HFFc6 (cell line): ENCODE measurements at regions not wholly inside any gene's neighbourhood (a gene's known extent, or its start where the extent isn't known, plus 50 kb on each side); places are given as distances from the start of the nearest gene placed in this dataset.

ENCODE experiments used
- DNase-seq: peaks from one replicate; pipeline ENCODE4 v3.0.0-alpha.2; 2018
- H3K27ac Mint-ChIP-seq: 2 replicates; pipeline ENCODE4 v1.8.0; 2020; ENCODE audit warnings: mild to moderate bottlenecking, mixed read lengths
- H3K27me3 Mint-ChIP-seq: 2 replicates; pipeline ENCODE4 v1.8.0; 2021; ENCODE audit warnings: mild to moderate bottlenecking, moderate library complexity, mixed read lengths; ENCODE audit not compliant: insufficient read depth
- H3K36me3 Mint-ChIP-seq: 2 replicates; pipeline ENCODE4 v1.8.0; 2021; ENCODE audit warnings: low read depth, mixed read lengths
- H3K4me1 Mint-ChIP-seq: 2 replicates; pipeline ENCODE4 v1.8.0; 2020; ENCODE audit warnings: low read depth, mixed read lengths
- H3K4me3 Mint-ChIP-seq: 2 replicates; pipeline ENCODE4 v1.8.0; 2020; ENCODE audit warnings: mild to moderate bottlenecking, moderate library complexity, mixed read lengths
- H3K9me3 Mint-ChIP-seq: 2 replicates; pipeline ENCODE4 v1.8.0; 2020; ENCODE audit warnings: mild to moderate bottlenecking, mixed read lengths
- CTCF ChIP-seq: fragments of 200-600 bp; sonication (generic); IDR thresholded peaks from 2 replicates; pipeline ENCODE4 v1.5.0; 2021; ENCODE audit warnings: antibody characterized with exemption, mild to moderate bottlenecking

GRCh38 chr1:8146257-8146855, 120.2 kb upstream of the ERRFI1 start:
- H3K27me3 Mint-ChIP-seq = peaks cover 31% of the 10 kb centered on the region
- no peak for DNase-seq
- H3K36me3 Mint-ChIP-seq = no peaks in the 10 kb centered on the region
- H3K27ac Mint-ChIP-seq = no peak overlapping the region
- no peak overlapping the region for H3K4me3 Mint-ChIP-seq
- TF ChIP-seq CTCF = no peak
- no peaks in the 10 kb centered on the region for H3K9me3 Mint-ChIP-seq
- no peaks in the 10 kb centered on the region for H3K4me1 Mint-ChIP-seq

- Mint-ChIP-seq H3K9me3 (no peaks in the 10 kb centered on the region), H3K27ac (no peak overlapping the region), H3K36me3 (no peaks in the 10 kb centered on the region), H3K4me1 (no peaks in the 10 kb centered on the region), H3K4me3 (no peak overlapping the region), H3K27me3 (peaks cover 30% of the 10 kb centered on the region)
- no peak for DNase-seq
- TF ChIP-seq CTCF = no peak
Observed at GRCh38 chr1:8145545-8146202, 119.6 kb upstream of the ERRFI1 start.

GRCh38 chr1:8144323-8144722, 118.2 kb upstream of the ERRFI1 start:
- Mint-ChIP-seq H3K4me1 (no peaks in the 10 kb centered on the region), H3K4me3 (no peak overlapping the region), H3K9me3 (no peaks in the 10 kb centered on the region), H3K36me3 (no peaks in the 10 kb centered on the region), H3K27ac (no peak overlapping the region), H3K27me3 (peaks cover 27% of the 10 kb centered on the region)
- no peak for DNase-seq
- TF ChIP-seq CTCF = no peak

- H3K36me3 Mint-ChIP-seq = no peaks in the 10 kb centered on the region
- H3K27ac Mint-ChIP-seq = no peak overlapping the region
- H3K27me3 Mint-ChIP-seq = peaks cover 21% of the 10 kb centered on the region
- no peak for DNase-seq
- no peak overlapping the region for H3K4me3 Mint-ChIP-seq
- H3K4me1 Mint-ChIP-seq = peaks cover 9% of the 10 kb centered on the region
- H3K9me3 Mint-ChIP-seq = no peaks in the 10 kb centered on the region
- no peak for TF ChIP-seq CTCF
Observed at GRCh38 chr1:8142955-8143629, 117.0 kb upstream of the ERRFI1 start.

- Mint-ChIP-seq H3K36me3 (no peaks in the 10 kb centered on the region), H3K27ac (no peak overlapping the region), H3K27me3 (peaks cover 16% of the 10 kb centered on the region), H3K4me3 (no peak overlapping the region), H3K4me1 (peaks cover 32% of the 10 kb centered on the region), H3K9me3 (no peaks in the 10 kb centered on the region)
- DNase-seq = no peak
- TF ChIP-seq CTCF = no peak
Observed at GRCh38 chr1:8139941-8140340, 113.8 kb upstream of the ERRFI1 start.
